ENCODE measurements at regions not wholly inside any gene's neighbourhood (a gene's known extent, or its start where the extent isn't known, plus 50 kb on each side); places are given as distances from the start of the nearest gene placed in this dataset.

GRCh38 chr22:48380016-48380665 lies 1447.5 kb downstream of the BRD1 start:
- no peak for TF ChIP-seq CTCF (IDR thresholded peaks at IDR 0.05; ENCODE audit: low read length)
- no peak for TF ChIP-seq EZH2phosphoT487 (IDR thresholded peaks at IDR 0.05; ENCODE audit: low read length)

All from MM.1S (cell line).